GM18858 (cell line): ENCODE measurements at regions not wholly inside any gene's neighbourhood (a gene's known extent, or its start where the extent isn't known, plus 50 kb on each side); places are given as distances from the start of the nearest gene placed in this dataset.
A peak's percentile ranks its signal among the peaks of the same experiment; 100 is the strongest.
"Not testable (repeated sequence)": the region's sequence is repeated elsewhere in the genome, so short reads cannot be mapped to it uniquely, and the experiment has no call there.

Source experiments
- ATAC-seq: cut with Tn5 transposase; IDR thresholded peaks from one replicate; pipeline ENCODE4 v1.9.1; 2021; ENCODE audit not compliant: unreplicated experiment

DNA sequence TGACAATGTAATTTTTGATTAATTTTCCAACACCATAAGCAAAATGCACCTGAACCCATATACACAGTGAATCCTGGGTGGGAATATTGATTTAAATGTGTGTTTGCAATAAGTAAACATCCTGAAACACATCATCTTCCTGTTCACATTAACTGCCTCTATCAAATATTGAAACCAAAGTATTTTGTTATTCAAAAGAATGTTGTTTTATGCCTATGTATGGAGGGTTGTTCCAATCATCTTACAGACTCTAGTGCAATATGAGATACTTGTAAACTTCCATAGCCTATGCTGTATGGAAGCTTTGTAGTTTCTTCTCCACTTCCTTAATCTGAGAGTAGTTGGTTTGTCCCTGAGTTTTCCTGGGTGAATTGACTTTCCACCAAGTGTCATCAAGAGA lies 105.4 kb upstream of the SLC7A11 start:
- ATAC-seq, result no peak

DNA sequence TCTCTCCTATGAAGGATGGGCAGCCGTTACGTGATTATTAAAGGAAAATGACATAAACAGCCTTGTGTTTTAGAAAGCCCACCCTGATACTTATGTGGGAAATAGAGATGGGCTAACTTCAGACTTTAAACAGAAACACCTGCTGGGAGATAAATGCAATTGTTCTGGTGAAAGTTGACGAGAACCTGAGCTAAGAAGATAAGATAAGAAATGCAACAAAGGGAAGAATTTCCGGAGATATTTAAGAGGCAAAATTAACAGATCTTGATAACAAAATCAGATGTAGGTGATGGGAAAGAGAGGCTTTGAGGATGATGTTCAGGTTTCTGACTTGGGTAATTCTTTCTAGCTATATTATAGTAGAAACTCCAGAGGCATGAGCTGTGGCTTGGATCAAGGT lies 102.7 kb upstream of the SLC7A11 start:
- no peak for ATAC-seq

DNA sequence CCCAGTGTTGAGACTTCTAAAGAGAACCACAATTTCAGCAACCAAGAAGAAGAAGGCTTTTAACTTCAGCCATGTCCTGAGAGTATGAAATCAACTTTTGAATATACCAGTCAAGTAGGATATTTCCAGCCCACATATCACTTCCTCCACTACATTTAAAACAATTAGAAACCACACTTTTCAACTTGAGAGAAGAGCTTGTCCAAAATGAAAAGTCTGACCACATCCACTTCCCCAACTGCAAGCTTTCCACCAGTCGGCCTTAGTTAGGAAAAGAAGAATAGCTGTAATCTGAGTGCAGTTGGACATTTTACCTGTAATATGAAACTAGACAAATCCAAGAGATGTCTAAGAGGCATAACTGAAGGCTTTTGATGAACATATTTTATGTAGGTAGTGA lies 101.9 kb upstream of the SLC7A11 start:
- ATAC-seq, result no peak

DNA sequence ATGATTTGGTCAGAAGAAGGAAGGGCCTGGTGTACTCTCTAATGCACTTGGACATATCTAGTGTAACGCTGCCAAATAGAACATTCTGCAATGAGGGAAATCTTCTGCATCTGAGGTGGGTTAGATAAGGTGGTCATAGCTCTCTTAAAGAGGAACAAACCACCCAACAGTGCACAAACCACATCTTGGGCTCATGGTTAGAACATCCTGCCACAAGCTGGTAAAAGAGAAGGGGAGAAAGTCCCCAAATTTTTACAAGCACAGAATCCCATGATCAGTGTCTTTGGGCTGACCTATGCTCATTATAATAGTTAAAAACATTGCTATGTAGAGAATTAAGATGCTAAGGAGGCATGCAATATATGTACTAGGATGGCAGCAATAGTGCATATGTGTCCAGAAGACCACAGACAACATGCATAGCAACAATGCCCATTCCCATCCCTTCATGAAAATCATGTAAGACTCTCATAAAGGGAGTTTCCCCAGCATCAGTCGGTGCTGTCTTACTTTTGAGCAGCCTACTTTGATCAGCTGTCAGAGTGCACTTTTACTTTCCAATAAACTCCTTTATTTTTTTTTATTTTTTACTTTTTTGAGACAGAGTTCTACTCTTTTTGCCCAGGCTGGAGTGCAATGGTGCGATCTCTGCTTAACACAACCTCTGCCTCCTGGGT lies 99.7 kb upstream of the SLC7A11 start:
- ATAC-seq, result peak; percentile 58

DNA sequence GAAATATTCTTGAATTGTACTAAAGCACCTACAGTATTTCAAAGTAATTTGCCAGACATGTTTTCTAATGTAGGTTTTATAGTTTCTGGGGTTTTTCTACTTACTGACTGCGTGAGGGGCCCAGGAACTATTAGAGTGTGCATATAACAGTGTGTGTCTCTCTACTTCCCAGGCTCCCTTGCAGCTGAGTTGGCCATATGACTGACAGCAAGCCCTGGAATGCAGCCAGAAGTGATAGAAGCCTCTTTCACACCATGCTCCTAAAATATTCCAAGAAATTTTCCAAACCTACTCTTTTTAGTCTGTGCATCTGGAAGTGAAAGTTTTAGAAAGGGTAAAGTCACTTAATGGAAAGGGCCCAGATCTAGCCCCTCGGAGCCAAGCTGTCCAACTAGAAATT lies 96.7 kb upstream of the SLC7A11 start:
- no peak for ATAC-seq

DNA sequence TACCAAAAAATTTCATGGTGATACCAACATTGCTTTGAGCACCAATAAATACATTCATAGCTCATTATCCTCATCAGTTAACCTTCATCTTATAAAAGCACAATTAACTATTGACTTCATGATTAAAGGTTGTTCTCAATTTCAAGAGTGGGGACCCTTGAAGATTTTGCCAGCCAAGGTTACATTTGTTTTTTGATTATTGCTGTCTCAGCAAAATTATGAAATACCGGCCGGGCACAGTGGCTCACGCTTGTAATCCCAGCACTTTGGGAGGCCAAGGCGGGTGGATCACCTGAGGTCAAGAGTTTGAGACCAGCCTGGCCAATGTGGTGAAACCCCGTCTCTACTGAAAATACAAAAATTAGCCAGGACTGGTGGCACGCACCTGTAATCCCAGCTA lies 96.1 kb upstream of the SLC7A11 start:
- not testable (repeated sequence) for ATAC-seq

DNA sequence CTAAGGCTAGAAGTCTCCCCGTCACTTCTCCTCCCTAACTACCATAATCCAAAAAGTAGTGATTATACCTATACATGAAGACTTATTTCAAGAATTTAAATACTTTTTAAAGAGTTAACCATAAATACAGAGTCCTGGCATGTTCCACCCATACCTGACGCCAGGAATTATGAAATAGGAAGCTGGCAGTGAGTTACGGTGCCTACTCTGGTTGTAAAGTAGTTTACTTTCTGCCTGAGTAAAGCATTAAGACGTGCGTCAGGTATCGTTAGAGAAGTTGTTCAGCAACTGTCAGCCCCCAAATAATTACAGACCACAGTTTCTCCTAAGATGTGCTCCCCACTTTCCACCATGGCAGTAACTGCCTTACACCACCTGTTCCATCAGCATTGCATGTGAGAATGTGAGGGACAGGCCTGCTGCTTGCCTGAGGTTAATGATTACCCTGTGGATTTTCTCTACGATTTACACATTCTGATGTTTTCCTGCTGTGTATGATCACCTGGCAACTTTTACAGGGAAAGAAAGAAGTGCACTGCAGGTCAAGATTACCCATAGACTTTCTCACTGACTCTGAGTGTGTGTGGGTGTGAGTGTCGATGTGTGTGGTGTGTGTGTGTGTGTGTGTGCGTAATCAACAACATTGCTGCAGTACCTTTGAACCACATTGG lies 92.3 kb upstream of the SLC7A11 start:
- no peak for ATAC-seq

DNA sequence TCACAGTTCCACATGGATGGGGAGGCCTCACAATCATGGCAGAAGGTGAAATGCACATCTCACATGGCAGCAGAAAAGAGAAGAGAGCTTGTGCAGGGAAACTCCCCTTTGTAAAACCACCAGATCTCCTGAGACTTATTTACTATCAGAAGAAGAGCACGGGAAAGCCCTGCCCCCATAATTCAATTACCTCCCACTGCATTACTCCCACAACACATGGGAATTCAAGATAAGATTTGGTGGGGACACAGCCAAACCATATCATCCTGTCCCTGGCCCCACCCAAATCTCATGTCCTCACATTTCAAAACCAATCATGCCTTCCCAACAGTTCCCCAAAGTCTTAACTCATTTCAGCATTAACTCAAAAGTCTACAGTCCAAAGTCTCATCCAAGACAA lies 90.3 kb upstream of the SLC7A11 start:
- not testable (repeated sequence) for ATAC-seq

DNA sequence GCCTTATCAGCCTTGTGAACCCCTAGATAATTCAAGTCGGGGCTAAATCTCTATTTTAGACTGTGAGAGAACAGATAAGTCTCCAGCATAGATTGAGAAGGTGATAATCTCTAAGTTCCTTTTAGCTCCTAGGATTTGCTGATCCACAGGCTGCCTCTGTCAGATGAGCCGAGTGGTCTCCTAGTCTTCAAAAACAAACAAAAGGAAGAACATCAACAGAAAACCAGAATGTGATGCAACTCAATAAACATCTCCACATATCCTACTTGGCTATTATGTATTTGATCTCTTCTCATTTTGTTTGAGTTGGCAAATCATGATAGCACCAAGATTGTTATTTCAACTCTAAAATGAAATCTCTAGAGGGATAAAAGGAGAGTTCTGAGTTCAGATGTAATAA lies 88.4 kb upstream of the SLC7A11 start:
- ATAC-seq, result no peak

DNA sequence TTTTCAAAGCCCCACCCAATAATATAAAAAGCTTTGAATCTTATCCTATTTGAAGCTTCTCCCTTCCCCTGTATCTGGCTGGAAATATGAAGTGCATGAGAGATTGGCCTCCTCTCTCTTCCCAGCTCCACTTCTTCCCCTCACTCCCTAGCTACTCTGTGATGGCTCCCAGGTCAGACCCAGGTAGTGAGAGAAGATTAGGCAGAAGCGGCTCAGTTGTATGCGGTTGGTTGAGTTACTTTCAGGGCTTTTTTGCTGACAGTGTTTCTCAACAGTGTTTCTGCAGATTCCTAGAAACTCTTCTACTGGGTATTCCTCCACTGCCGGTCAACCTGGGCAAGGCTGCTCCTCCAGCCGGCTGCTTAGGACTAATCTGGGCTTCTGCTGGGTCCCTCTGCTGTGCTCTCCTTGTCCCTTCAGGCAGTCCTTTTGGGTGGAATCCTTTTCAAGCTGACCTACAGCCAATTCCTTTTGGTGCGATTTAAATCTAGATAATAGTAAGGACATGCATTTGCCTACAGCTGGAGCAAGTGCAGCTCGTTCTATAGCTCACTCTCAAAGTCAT lies 87.4 kb upstream of the SLC7A11 start:
- ATAC-seq, result no peak

DNA sequence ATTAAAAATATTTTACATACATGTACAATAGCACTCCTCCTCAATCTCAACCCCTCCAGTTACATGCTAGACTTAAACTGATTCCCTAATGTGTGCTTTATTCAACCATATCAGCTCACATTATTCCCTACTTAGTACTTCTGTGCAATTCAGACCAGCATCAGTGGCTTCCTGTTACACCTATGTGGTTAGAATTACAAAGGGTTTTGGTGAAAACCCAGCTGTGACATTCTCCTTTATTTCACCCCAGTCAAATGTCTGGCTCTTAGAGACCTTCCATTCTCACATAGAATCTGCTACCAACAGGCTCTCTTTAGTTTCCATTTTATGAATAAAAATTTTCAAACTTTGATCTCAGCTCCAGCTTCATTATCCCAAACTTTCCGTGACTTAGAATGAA lies 85.2 kb upstream of the SLC7A11 start:
- no peak for ATAC-seq

DNA sequence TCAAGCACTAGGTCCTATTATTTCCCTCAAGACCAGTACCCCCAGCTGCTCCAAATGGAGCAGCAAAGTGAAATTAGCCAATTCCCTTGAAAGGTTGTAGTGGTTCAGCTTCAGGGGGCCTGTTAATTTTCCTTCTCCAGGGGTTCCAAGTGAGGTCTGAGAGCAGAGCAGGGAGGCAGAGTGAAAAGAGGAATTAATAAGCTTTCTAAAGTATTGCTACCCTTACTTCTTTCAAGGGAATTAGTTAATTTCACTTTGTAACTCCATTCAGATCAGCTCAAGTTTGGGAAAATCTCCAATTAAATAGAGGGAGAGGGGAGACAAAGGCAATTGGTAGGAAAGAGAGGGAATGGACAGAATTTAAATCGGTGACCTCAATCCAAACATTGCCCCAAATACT lies 78.7 kb upstream of the SLC7A11 start:
- ATAC-seq, result no peak

DNA sequence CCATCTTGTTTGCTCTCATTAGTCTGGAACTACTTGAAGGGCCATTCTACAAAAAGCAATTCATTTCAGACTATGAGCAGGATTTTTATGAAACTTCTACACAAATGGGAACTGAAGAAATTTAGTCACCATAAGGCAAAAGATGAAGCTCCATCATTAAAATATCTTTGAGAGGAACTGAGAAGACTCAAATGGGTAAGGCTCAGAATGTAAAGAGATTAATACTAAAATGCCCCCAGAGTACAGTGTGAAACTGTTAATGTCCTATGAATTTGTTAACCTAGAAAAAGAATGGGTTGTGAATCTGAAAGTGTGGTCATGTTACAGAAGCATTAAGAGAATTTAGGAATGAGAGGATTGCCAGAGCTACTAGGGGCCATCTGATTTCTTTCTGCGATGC lies 77.9 kb upstream of the SLC7A11 start:
- no peak for ATAC-seq

DNA sequence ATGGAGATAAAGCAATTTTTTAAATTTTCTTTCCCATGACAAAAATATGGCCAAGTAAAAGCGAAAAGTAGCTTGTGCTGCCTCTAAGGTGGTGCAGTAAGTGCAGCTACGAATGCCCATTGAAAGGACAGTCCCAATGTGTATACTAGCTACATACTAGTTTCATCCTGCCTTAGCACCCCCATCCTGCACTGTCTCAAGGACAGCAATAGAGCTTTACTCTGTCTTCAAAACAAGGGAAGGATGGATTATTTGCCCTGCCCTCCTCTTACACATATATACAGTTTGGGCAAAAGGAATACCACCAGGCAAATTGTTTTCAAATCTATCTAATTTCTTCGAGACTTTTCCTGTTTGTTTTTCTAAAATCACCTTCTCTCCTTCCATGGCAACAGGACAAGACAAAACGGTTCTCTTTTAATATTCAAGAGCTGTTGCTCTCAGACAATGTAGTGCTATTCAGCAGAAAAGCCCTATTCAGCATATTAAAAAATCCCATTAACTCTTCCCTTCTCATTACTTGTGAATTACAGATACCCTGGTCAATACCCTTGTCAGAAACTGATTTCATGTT lies 75.1 kb upstream of the SLC7A11 start:
- no peak for ATAC-seq

DNA sequence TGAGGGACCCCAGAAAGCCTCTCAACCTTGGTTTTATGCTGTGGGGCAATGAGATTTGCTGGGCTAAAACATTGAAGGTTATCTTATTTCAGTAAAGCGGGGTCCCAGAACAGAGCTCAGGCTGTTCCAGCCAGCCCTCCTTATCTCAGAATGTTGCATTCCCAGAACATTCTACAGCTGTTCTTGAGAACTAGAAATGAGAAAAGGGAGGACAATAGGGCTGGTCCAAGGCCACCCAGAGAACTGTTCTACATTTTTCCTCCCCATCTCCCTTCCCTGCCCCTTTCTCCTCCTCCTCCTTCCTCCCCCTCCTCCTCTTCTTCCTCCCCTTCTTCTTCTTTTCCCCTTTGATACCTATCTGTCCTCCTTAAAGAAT lies 70.4 kb upstream of the SLC7A11 start:
- ATAC-seq, result no peak

DNA sequence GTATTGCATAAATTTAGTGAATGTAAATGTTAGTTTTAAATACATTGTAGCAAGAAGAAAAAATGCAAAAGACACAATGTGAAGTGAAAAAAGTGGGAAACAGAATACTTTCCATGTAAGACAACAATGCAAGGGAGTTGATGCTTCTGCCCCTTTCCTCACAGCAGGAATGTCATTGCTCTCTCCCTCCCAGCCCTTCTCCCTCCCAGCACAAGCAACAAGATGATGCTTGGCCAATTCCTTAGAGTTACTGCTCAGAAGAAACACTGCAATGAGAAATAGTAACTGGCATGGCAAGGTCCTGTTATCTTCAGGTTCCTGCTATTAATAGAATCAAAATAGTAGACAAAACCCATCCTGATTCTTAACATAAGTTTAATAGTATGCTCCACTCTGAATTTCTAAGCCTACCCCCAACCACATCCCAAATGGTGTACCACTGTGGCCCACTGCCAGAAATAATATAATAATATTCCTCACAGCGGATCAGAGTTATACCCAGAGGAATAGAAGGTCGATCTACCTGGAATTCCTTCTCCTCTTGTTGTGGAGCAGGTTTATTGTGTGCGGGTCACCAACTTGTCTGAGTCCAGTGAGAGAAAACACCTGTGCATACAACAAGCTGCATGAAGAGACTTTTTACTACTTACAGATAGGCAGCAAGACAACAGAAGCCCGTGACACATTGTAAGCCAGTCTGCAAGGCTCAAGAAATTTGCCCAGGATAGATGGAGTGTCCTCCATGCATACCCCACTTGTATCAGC lies 69.8 kb upstream of the SLC7A11 start:
- ATAC-seq, result no peak

DNA sequence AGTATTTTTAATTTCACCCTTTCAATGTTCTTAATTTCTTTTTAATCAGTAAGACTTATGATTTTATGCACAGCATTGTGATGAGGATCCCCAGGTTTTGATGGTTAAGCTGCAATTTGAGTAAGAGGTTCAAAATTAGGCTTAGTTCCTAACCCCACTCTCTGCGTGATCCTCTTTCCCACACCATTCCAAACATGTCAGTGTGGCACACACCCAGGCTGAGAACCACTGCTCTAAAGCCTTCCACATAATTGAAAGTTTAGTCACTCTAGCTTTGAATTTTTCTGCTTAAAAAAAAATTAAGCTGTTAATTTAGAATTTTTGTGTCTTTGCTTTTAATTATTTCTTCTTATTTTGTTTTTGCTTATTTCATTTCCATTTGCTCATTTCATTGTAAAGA lies 68.8 kb upstream of the SLC7A11 start:
- ATAC-seq, result no peak

DNA sequence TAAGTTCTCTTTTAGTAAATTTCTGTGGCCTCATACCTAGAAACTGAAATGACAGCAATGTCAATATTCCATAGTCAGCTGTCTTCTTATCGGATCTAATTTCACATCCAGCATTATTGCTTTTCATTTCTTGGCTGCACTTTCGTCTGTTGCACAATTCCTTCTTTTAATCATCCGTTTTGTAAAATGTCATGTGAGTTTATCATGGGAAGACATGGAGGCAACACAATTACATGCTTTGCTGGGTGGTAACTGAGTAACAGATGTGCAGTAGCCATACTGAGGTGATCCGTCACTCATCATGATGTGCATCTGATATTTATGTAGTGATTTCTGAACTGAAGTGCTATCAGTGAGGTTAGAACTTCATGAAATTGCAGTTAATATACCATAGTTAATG lies 68.3 kb upstream of the SLC7A11 start:
- ATAC-seq, result no peak

DNA sequence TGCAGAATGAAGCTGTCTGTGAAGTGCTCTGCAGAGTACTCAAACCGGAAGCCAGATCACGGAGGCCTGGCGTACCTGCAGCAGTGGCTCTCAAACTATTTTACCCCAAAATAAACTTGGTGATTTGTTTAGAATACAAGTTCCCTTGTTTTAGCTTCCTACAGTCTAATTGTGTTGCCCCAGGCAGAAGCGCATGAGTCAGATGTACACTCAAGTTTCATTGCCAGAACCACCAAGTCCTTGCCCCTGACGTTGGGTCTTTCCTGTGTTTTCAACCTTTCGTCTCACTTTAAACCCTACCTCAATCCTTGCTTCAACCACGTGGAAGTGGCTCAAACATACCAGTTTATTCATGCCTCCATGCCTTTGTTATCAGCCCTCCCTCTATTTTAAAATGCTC lies 66.2 kb upstream of the SLC7A11 start:
- ATAC-seq, result no peak

DNA sequence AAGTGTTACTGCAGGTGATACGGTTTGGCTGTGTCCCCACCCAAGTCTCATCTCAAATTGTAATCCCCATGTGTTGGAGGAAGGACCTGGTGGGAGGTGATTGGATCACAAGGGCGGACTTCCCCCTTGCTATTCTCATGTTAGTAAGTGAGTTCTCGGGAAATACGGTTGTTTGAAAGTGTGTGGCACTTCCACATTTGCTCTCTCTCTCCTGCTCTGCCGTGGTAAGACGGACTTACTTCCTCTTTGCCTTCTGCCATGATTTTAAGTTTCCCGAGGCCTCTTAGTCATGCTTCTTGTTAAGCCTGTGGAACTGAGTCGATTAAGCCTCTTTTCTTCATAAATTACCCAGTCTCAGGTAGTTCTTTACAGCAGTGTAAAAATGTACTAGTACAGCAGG lies 65.2 kb upstream of the SLC7A11 start:
- ATAC-seq, result no peak

DNA sequence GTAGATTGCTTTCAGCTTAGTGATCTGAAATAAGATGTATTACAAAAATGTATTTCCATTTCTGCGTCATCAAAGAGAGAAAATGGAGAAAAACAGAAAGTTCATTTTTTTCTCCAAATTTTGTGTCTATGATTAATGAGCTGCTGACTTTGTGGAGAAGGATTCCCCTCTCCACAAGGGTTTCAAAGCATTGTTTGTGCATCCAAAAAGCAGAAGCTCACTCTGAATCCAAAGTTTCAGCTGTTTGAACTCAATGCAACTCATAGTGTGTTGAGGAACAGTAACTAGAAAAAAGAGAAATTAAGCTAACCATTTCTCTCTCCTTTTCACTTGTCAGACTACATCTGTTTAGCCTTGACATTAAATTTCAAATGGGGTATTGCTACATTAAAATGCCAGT lies 62.9 kb upstream of the SLC7A11 start:
- ATAC-seq, result no peak

DNA sequence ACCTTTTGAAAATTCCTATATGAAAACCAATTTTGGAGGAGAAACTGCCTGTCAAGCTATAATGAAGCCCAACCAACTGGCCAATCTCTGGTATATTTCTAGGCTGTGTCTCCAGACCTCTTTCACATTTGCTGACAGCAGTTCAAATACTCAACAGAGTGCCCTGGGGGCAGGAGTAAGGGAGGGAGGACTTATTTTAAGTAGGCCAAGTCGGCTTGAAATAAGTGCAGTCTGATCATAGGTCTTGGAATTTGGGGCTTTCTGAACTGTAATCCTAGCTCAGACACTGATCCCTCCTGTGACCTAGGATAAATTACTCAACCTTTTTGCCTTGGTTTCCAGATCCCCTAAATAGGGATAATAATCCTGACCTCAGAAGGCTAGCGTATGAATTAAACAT lies 59.4 kb upstream of the SLC7A11 start:
- no peak for ATAC-seq
